HEK293T (cell line): ENCODE measurements at regions not wholly inside any gene's neighbourhood (a gene's known extent, or its start where the extent isn't known, plus 50 kb on each side); places are given as distances from the start of the nearest gene placed in this dataset.

Experiments used
- BHLHE40 ChIP-seq: fragments of 450-650 bp; IDR thresholded peaks from 2 replicates; pipeline ENCODE4 v1.6.1; 2016; ENCODE audit warnings: mild to moderate bottlenecking, moderate library complexity, borderline replicate concordance
- FOXK2 ChIP-seq: fragments of 450-650 bp; IDR thresholded peaks from 2 replicates; pipeline ENCODE4 v1.6.1; 2016; ENCODE audit warnings: mild to moderate bottlenecking
- FOXM1 ChIP-seq: fragments of 450-650 bp; IDR thresholded peaks from 2 replicates; pipeline ENCODE4 v1.6.1; 2017; ENCODE audit warnings: mild to moderate bottlenecking, borderline replicate concordance
- HDGF ChIP-seq: fragments of 450-650 bp; IDR thresholded peaks from 2 replicates; pipeline ENCODE4 v1.6.1; 2017; ENCODE audit warnings: antibody characterized with exemption, borderline replicate concordance
- L3MBTL2 ChIP-seq: fragments of 450-650 bp; conservative IDR thresholded peaks from 2 replicates; pipeline ENCODE4 v1.6.1; 2016; ENCODE audit warnings: mild to moderate bottlenecking
- TARDBP ChIP-seq: fragments of 450-650 bp; IDR thresholded peaks from 2 replicates; pipeline ENCODE4 v1.6.1; 2016
- TF ChIP-seq, protein P1 (sequence below): fragments of 450-650 bp; IDR thresholded peaks from 2 replicates; pipeline ENCODE4 v1.6.1; 2016

DNA sequence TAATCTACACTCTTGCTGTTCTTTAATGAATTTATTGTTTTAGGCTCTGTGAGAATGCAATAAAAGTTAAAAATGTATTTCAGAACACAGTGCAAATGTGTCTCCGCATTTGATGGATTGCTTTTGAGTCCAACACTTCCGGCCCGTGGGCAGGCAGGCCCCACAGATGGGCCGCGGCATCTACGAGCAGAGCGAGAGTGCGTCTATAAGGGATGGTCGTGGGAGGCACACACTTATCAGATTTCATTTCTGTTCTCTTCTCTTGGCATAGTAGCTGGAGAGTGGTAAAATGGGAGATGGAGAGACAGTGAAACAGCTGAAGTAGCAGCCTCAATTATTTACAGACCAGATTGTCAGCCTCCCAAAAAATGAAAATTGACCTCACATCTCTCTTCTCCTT is 134.2 kb downstream of the NAV1 start:
- TF ChIP-seq FOXK2, result no peak
- TF ChIP-seq, protein P1, sequence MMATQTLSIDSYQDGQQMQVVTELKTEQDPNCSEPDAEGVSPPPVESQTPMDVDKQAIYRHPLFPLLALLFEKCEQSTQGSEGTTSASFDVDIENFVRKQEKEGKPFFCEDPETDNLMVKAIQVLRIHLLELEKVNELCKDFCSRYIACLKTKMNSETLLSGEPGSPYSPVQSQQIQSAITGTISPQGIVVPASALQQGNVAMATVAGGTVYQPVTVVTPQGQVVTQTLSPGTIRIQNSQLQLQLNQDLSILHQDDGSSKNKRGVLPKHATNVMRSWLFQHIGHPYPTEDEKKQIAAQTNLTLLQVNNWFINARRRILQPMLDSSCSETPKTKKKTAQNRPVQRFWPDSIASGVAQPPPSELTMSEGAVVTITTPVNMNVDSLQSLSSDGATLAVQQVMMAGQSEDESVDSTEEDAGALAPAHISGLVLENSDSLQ, result no peak
- TF ChIP-seq BHLHE40, result no peak
- TF ChIP-seq TARDBP, result no peak
- no peak for TF ChIP-seq L3MBTL2
- TF ChIP-seq HDGF, result no peak
- TF ChIP-seq FOXM1, result no peak
